Astrocyte (in vitro differentiated cells and primary cell): ENCODE measurements at regions not wholly inside any gene's neighbourhood (a gene's known extent, or its start where the extent isn't known, plus 50 kb on each side); places are given as distances from the start of the nearest gene placed in this dataset.

ENCODE experiments used
- DNase-seq: peaks from one replicate; pipeline ENCODE4 v3.0.0-alpha.2; 2010; ENCODE audit warnings: low read depth
- FAIRE-seq: peaks from 2 replicates; lab custom pipeline; 2011; peaks lifted over from hg19 to GRCh38; lab: Jason Lieb, UNC
- H2AFZ ChIP-seq: 2 replicates; pipeline ENCODE4 v1.6.0; 2012; ENCODE audit warnings: low read depth, low read length, inconsistent platforms
- H3K27ac ChIP-seq: 2 replicates; pipeline ENCODE4 v1.5.1; 2011; ENCODE audit warnings: low read depth, low read length, inconsistent platforms
- H3K27me3 ChIP-seq: 2 replicates; pipeline ENCODE4 v1.6.0; 2011; ENCODE audit warnings: low read length, inconsistent platforms; ENCODE audit not compliant: insufficient read depth
- H3K36me3 ChIP-seq: 2 replicates; pipeline ENCODE4 v1.5.1; 2011; ENCODE audit warnings: low read length, inconsistent platforms; ENCODE audit not compliant: insufficient read depth
- H3K4me1 ChIP-seq: 2 replicates; pipeline ENCODE4 v1.5.1; 2011; ENCODE audit warnings: low read length, inconsistent platforms; ENCODE audit not compliant: insufficient read depth
- H3K4me2 ChIP-seq: 2 replicates; pipeline ENCODE4 v1.6.0; 2012; ENCODE audit warnings: low read length, inconsistent platforms
- H3K4me3 ChIP-seq: 2 replicates; pipeline ENCODE4 v1.5.1; 2011; ENCODE audit warnings: low read depth, mild to moderate bottlenecking, low read length, inconsistent platforms; ENCODE audit not compliant: insufficient read depth
- H3K79me2 ChIP-seq: 2 replicates; pipeline ENCODE4 v1.6.0; 2012; ENCODE audit warnings: mild to moderate bottlenecking, low read length, inconsistent platforms; ENCODE audit not compliant: insufficient read depth
- H3K9ac ChIP-seq: 2 replicates; pipeline ENCODE4 v1.6.0; 2012; ENCODE audit warnings: mild to moderate bottlenecking, low read length, inconsistent platforms
- H3K9me3 ChIP-seq: 2 replicates; pipeline ENCODE4 v1.5.1; 2012; ENCODE audit warnings: low read depth, mild to moderate bottlenecking, low read length, inconsistent platforms; ENCODE audit not compliant: insufficient read depth
- H4K20me1 ChIP-seq: 2 replicates; pipeline ENCODE4 v1.6.0; 2012; ENCODE audit warnings: low read length, inconsistent platforms; ENCODE audit not compliant: insufficient read depth
- H3K27ac Mint-ChIP-seq: one replicate; pipeline ENCODE4 v1.8.0; 2021; ENCODE audit warnings: mild to moderate bottlenecking, mixed read lengths; ENCODE audit not compliant: unreplicated experiment
- H3K27me3 Mint-ChIP-seq: one replicate; pipeline ENCODE4 v1.8.0; 2021; ENCODE audit warnings: low read depth, mixed read lengths; ENCODE audit not compliant: unreplicated experiment
- H3K36me3 Mint-ChIP-seq: one replicate; pipeline ENCODE4 v1.8.0; 2021; ENCODE audit warnings: low read depth, mixed read lengths; ENCODE audit not compliant: unreplicated experiment
- H3K4me1 Mint-ChIP-seq: one replicate; pipeline ENCODE4 v1.8.0; 2021; ENCODE audit warnings: low read depth, mixed read lengths; ENCODE audit not compliant: unreplicated experiment
- H3K4me3 Mint-ChIP-seq: one replicate; pipeline ENCODE4 v1.8.0; 2021; ENCODE audit warnings: mild to moderate bottlenecking, moderate library complexity, mixed read lengths; ENCODE audit not compliant: unreplicated experiment
- H3K9me3 Mint-ChIP-seq: one replicate; pipeline ENCODE4 v1.8.0; 2021; ENCODE audit warnings: mild to moderate bottlenecking, mixed read lengths; ENCODE audit not compliant: unreplicated experiment
- EZH2 ChIP-seq: IDR thresholded peaks from 2 replicates; pipeline ENCODE4 v1.6.1; 2012; ENCODE audit warnings: mild to moderate bottlenecking, low read length, inconsistent platforms; ENCODE audit not compliant: insufficient read depth
- TF ChIP-seq, protein P1 (sequence below): IDR thresholded peaks from 2 replicates; pipeline ENCODE4 v1.5.1; 2011; ENCODE audit warnings: low read depth, mild to moderate bottlenecking, inconsistent platforms, low read length, moderate library complexity; ENCODE audit not compliant: insufficient read depth

DNA sequence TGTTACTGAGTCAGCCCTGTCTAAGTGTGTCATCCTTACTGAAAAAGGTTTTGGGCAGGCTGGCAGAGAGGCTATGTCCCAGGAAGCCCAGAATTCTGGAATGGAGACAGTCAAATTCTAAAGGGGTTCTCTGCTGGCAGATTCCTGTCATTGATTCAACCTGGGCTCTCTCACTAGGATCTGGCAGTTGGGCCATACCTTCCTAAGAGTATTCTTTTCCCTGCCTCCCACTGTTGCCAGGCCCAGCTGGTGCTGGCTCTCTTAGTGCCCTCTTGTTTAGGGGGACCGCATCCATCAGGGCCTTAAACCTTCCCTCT, 85.0 kb upstream of the EGLN3 start:
- peaks cover 2% of the 10 kb centered on the region for H3K27me3 ChIP-seq
- Mint-ChIP-seq H3K4me1 (peaks cover 22% of the 10 kb centered on the region), H3K27ac (no peak overlapping the region)

DNA sequence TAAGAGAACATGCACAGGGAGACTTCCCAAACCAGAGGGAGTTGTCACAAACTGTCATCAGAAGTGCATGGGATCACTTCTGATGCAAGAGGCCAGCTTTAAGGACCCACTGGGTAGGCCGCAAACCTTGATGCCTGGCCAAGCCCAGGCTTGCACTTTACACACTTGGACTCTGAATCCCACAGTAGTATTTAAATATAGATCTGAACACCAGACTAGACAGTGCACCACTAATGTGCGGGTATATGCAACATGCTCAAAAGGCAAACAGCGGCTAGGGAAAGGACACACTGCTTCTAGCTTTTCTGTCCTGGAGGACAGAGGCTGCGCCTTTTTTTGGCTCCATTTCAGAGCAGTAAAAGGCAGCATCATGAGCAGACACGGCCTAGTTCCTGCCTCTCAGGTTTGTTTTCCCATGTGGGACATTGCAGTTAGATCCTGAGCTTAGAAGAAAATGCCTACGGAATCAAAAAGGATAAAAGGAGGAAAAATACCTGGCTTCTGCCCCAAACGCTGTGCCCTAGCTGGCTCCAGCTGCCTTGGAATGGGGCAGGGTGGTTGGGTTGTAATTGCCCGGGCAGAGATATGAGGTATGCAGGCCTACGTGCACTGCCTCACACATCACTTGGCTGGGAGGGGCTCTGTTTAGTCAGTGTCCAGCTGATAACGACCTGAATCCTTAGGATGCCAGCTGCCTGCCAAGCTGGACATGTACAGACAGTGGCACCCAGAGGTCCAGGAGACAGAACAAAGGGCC, 84.5 kb upstream of the EGLN3 start:
- DNase-seq (no peak), FAIRE-seq (no peak)
- Histone ChIP-seq H3K9me3 (no peaks in the 10 kb centered on the region), H3K9ac (no peak overlapping the region), H3K79me2 (no peaks in the 10 kb centered on the region), H3K4me3 (no peak overlapping the region), H2AFZ (no peak overlapping the region), H3K27ac (no peak overlapping the region), H3K27me3 (peaks cover 2% of the 10 kb centered on the region), H3K4me2 (no peak overlapping the region), H4K20me1 (no peaks in the 10 kb centered on the region), H3K4me1 (no peaks in the 10 kb centered on the region), H3K36me3 (no peaks in the 10 kb centered on the region)
- no peaks in the 10 kb centered on the region for H3K36me3 Mint-ChIP-seq
- peaks cover 9% of the 10 kb centered on the region for H3K27me3 Mint-ChIP-seq
- H3K9me3 Mint-ChIP-seq: no peaks in the 10 kb centered on the region
- H3K27ac Mint-ChIP-seq: no peak overlapping the region
- H3K4me3 Mint-ChIP-seq: no peak overlapping the region
- peaks cover 22% of the 10 kb centered on the region for H3K4me1 Mint-ChIP-seq
- TF ChIP-seq EZH2: no peak
- TF ChIP-seq, protein P1, sequence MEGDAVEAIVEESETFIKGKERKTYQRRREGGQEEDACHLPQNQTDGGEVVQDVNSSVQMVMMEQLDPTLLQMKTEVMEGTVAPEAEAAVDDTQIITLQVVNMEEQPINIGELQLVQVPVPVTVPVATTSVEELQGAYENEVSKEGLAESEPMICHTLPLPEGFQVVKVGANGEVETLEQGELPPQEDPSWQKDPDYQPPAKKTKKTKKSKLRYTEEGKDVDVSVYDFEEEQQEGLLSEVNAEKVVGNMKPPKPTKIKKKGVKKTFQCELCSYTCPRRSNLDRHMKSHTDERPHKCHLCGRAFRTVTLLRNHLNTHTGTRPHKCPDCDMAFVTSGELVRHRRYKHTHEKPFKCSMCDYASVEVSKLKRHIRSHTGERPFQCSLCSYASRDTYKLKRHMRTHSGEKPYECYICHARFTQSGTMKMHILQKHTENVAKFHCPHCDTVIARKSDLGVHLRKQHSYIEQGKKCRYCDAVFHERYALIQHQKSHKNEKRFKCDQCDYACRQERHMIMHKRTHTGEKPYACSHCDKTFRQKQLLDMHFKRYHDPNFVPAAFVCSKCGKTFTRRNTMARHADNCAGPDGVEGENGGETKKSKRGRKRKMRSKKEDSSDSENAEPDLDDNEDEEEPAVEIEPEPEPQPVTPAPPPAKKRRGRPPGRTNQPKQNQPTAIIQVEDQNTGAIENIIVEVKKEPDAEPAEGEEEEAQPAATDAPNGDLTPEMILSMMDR: no peak

More for the DNA sequence above, 85.0 kb upstream of the EGLN3 start:
- Histone ChIP-seq H3K4me3 (no peak overlapping the region), H4K20me1 (no peaks in the 10 kb centered on the region), H3K4me1 (no peaks in the 10 kb centered on the region), H3K9me3 (no peaks in the 10 kb centered on the region), H3K79me2 (no peaks in the 10 kb centered on the region), H3K36me3 (no peaks in the 10 kb centered on the region), H3K9ac (no peak overlapping the region), H2AFZ (no peak overlapping the region), H3K27ac (no peak overlapping the region), H3K4me2 (no peak overlapping the region)
- H3K9me3 Mint-ChIP-seq: no peaks in the 10 kb centered on the region
- no peak for FAIRE-seq
- H3K36me3 Mint-ChIP-seq: no peaks in the 10 kb centered on the region
- H3K27me3 Mint-ChIP-seq: peaks cover 9% of the 10 kb centered on the region
- TF ChIP-seq, protein P1: no peak
- no peak for TF ChIP-seq EZH2
- H3K4me3 Mint-ChIP-seq: no peak overlapping the region
- DNase-seq: no peak

DNA sequence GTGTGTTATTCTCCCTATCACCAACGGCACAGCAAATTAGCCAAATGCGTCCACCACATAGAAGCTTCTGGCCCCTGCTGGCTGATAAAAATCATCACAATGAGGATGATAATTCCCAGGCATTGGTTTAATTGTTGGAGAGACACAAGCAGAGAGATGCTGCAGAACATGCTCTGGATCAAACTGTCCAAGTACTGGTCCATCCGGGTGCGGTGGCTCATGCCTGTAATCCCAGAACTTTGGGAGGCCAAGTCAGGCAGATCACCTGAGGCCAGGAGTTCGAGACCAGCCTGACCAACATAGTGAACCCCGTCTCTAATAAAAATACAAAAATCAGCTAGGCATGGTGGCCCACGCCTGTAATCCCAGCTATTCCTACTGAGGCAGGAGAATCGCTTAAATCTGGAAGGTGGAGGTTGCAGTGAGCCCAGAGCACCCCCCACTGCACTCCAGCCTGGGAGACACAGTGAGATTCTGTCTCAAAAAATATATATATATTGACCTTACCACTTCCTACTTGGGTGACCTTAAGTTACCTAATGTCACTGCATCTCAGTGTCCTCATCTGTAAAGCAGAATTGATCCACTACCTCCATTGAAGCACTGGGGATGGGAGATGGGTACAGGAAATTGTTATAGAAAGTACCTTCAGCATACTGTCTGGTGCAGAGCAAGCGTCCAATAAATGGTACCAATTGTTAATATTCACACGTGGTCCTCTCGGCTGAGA, 83.7 kb upstream of the EGLN3 start:
- no peak overlapping the region for H3K9ac ChIP-seq
- no peak for FAIRE-seq
- H3K36me3 ChIP-seq: no peaks in the 10 kb centered on the region
- H3K4me3 ChIP-seq: no peak overlapping the region
- H3K79me2 ChIP-seq: no peaks in the 10 kb centered on the region
- no peak overlapping the region for H3K4me2 ChIP-seq
- no peaks in the 10 kb centered on the region for H4K20me1 ChIP-seq
- no peaks in the 10 kb centered on the region for H3K9me3 ChIP-seq
- H3K27me3 ChIP-seq: peaks cover 2% of the 10 kb centered on the region
- DNase-seq: no peak
- no peak overlapping the region for H3K4me3 Mint-ChIP-seq
- no peaks in the 10 kb centered on the region for H3K4me1 ChIP-seq
- H3K27ac ChIP-seq: no peak overlapping the region
- peaks cover 18% of the 10 kb centered on the region for H3K4me1 Mint-ChIP-seq
- H3K9me3 Mint-ChIP-seq: no peaks in the 10 kb centered on the region
- H2AFZ ChIP-seq: no peak overlapping the region
- H3K27me3 Mint-ChIP-seq: peaks cover 9% of the 10 kb centered on the region
- H3K27ac Mint-ChIP-seq: no peak overlapping the region
- TF ChIP-seq, protein P1: no peak
- TF ChIP-seq EZH2: no peak
- H3K36me3 Mint-ChIP-seq: no peaks in the 10 kb centered on the region
